Chondrocyte (in vitro differentiated cells): ENCODE measurements at regions not wholly inside any gene's neighbourhood (a gene's known extent, or its start where the extent isn't known, plus 50 kb on each side); places are given as distances from the start of the nearest gene placed in this dataset.

ENCODE experiments used
- DNase-seq: peaks from one replicate; pipeline ENCODE4 v3.0.0; 2021; ENCODE audit warnings: mixed read lengths, low spot score
- H3K27ac Mint-ChIP-seq: one replicate; pipeline ENCODE4 v1.8.0; 2021; ENCODE audit warnings: mild to moderate bottlenecking, moderate library complexity, mixed read lengths; ENCODE audit not compliant: unreplicated experiment
- H3K27me3 Mint-ChIP-seq: 2 replicates; pipeline ENCODE4 v1.8.0; 2021; ENCODE audit warnings: low read depth, mixed read lengths
- H3K36me3 Mint-ChIP-seq: 2 replicates; pipeline ENCODE4 v1.8.0; 2021; ENCODE audit warnings: low read depth, mixed read lengths
- H3K4me1 Mint-ChIP-seq: 2 replicates; pipeline ENCODE4 v1.8.0; 2021; ENCODE audit warnings: low read depth, mild to moderate bottlenecking, mixed read lengths
- H3K4me3 Mint-ChIP-seq: one replicate; pipeline ENCODE4 v1.8.0; 2021; ENCODE audit warnings: mild to moderate bottlenecking, moderate library complexity, mixed read lengths; ENCODE audit not compliant: unreplicated experiment
- H3K9me3 Mint-ChIP-seq: 2 replicates; pipeline ENCODE4 v1.8.0; 2021; ENCODE audit warnings: low read depth, mixed read lengths
- CTCF ChIP-seq: fragments of 200-600 bp; sonication (generic); IDR thresholded peaks from 2 replicates; pipeline ENCODE4 v1.5.0; 2021; ENCODE audit warnings: antibody characterized with exemption, mild to moderate bottlenecking, moderate library complexity

- Mint-ChIP-seq H3K9me3 (no peaks in the 10 kb centered on the region), H3K4me1 (no peaks in the 10 kb centered on the region), H3K27ac (no peak overlapping the region), H3K36me3 (peaks cover 6% of the 10 kb centered on the region), H3K27me3 (no peaks in the 10 kb centered on the region), H3K4me3 (no peak overlapping the region)
- no peak for DNase-seq
- TF ChIP-seq CTCF: no peak
Observed at GRCh38 chr1:94674876-94675275, 133.3 kb upstream of the F3 start.

- H3K4me1 Mint-ChIP-seq: peaks cover 10% of the 10 kb centered on the region
- no peak for DNase-seq
- no peaks in the 10 kb centered on the region for H3K9me3 Mint-ChIP-seq
- no peak overlapping the region for H3K4me3 Mint-ChIP-seq
- no peak for TF ChIP-seq CTCF
- H3K36me3 Mint-ChIP-seq: peaks cover 2% of the 10 kb centered on the region
- no peaks in the 10 kb centered on the region for H3K27me3 Mint-ChIP-seq
- H3K27ac Mint-ChIP-seq: no peak overlapping the region
Observed at GRCh38 chr1:94672934-94673333, 131.4 kb upstream of the F3 start.

- no peak overlapping the region for H3K27ac Mint-ChIP-seq
- peaks cover 13% of the 10 kb centered on the region for H3K4me1 Mint-ChIP-seq
- H3K9me3 Mint-ChIP-seq: no peaks in the 10 kb centered on the region
- no peak overlapping the region for H3K4me3 Mint-ChIP-seq
- DNase-seq: no peak
- peaks cover 2% of the 10 kb centered on the region for H3K36me3 Mint-ChIP-seq
- no peaks in the 10 kb centered on the region for H3K27me3 Mint-ChIP-seq
- no peak for TF ChIP-seq CTCF
Observed at GRCh38 chr1:94672001-94672400, 130.4 kb upstream of the F3 start.

- Mint-ChIP-seq H3K27me3 (no peaks in the 10 kb centered on the region), H3K27ac (no peak overlapping the region), H3K4me3 (no peak overlapping the region), H3K4me1 (peaks cover 13% of the 10 kb centered on the region), H3K36me3 (peaks cover 2% of the 10 kb centered on the region), H3K9me3 (no peaks in the 10 kb centered on the region)
- TF ChIP-seq CTCF: no peak
- DNase-seq: no peak
Observed at GRCh38 chr1:94670273-94670672, 128.7 kb upstream of the F3 start.

- H3K36me3 Mint-ChIP-seq: peaks cover 2% of the 10 kb centered on the region
- no peak for DNase-seq
- H3K27ac Mint-ChIP-seq: no peak overlapping the region
- H3K9me3 Mint-ChIP-seq: no peaks in the 10 kb centered on the region
- no peaks in the 10 kb centered on the region for H3K27me3 Mint-ChIP-seq
- H3K4me1 Mint-ChIP-seq: peaks cover 18% of the 10 kb centered on the region
- TF ChIP-seq CTCF: no peak
- no peak overlapping the region for H3K4me3 Mint-ChIP-seq
Observed at GRCh38 chr1:94669198-94669597, 127.6 kb upstream of the F3 start.
